GM18517 (cell line): ENCODE measurements at regions not wholly inside any gene's neighbourhood (a gene's known extent, or its start where the extent isn't known, plus 50 kb on each side); places are given as distances from the start of the nearest gene placed in this dataset.

Source experiments
- ATAC-seq: cut with Tn5 transposase; IDR thresholded peaks from one replicate; pipeline ENCODE4 v1.9.1; 2021; ENCODE audit warnings: mild to moderate bottlenecking, moderate library complexity; ENCODE audit not compliant: unreplicated experiment

- no peak for ATAC-seq
These were observed 336.4 kb upstream of the SLIT2 start for GRCh38 chr4:19915276-19915675.

GRCh38 chr4:19913650-19914049, 338.1 kb upstream of the SLIT2 start:
- no peak for ATAC-seq

- ATAC-seq: no peak
These were observed 340.7 kb upstream of the SLIT2 start for GRCh38 chr4:19910861-19911525.

- ATAC-seq: no peak
These were observed 346.7 kb upstream of the SLIT2 start for GRCh38 chr4:19905024-19905423.

DNA sequence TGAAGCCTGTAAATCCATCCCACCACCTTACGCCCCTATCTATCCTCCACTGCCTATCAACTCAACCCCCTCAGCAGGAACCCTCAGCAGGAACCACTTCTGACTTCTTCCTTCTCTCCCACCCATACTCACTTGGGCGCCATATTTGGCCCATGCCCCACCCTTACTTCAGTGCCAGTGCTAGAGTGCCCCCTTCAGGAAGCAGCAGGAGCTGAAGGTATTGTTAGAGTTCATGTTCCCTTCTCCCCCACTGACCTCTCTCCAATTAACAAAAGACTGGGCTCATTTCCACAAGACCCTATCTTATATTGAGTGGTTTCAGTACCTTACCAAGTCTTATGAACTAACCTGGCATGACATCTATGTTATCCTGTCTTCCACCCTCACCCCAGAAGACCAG, 363.1 kb upstream of the SLIT2 start:
- ATAC-seq: no peak

DNA sequence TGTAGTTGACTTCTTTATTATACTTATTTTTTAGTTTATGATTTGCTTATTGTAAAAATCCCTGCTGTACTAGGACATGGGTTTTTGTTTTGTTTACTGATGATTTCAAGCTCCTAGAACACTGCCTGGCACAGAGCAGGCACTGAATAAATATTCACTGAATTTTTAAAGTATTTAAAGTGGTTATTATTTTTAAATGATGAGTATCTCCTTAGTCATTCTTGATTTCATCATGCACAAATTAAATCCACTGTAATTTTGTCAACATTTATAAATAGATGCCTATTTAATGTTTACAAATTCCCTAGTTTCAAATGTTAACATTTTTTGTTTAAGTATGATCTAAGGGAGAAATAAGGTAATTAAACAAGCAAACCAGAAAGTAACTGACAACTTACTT, 367.9 kb upstream of the SLIT2 start:
- ATAC-seq: no peak

GRCh38 chr4:19880206-19880605, 371.5 kb upstream of the SLIT2 start:
- no peak for ATAC-seq

- ATAC-seq: no peak
These were observed 372.4 kb upstream of the SLIT2 start for GRCh38 chr4:19879330-19879729.

- no peak for ATAC-seq
These were observed 393.7 kb upstream of the SLIT2 start for GRCh38 chr4:19857991-19858390.

- ATAC-seq: no peak
These were observed 394.3 kb upstream of the SLIT2 start for GRCh38 chr4:19857380-19857779.

DNA sequence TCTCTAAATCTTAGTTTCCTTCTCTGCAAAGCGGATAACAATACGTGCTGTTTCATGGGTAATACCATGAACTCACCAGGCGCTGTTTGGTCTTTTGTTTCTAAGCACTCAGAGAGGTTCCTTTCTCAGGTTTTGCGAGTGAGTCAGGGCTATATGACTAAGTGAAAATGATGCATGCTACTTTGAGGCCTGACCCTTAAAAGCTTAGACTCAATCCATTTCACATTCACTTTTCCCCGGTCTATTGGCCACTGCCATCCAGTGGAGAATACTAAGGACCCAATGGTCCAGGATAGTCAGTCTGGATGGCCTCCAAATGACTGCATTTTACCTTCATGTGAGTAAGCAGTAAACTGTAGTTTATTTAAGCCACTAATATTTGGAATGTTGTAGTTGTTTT, 400.8 kb upstream of the SLIT2 start:
- ATAC-seq: no peak

- no peak for ATAC-seq
These were observed 407.3 kb upstream of the SLIT2 start for GRCh38 chr4:19844446-19844845.

DNA sequence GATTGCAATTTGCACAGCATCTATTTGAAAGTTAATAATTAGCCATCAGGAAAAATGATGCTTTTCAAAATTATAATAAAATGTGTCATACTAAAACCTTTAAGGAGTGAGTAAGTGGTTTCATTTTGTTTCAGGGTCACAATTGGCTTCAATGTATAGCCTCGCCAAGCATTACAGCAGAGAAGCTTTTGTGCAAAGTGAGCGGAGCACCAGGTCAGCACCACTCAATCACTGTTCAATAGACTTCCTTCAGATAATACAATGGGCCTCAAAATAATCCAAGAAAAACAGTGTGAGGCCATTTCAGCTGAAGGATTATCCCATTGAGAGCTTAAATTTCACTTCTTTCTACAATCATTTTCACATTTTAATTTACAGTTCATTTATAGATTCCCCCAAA, 409.2 kb upstream of the SLIT2 start:
- ATAC-seq: no peak

DNA sequence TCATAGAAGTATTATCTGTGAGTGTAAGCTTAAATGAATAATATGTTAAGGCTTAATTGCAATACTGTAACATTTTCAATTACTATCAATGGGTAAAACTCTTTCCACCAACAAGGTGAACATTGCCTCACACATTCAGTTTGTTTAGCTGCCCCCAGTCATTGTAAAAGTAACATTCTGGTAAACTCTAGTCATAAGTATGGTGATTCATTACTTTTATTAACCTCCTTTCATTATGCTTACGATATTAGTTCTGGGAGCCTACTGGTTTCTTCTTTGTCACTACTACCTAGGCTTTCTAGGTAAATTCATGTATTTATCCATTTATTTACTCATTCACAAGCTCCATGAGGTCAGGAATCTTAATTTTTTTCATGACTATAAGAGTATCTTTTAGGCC, 412.8 kb upstream of the SLIT2 start:
- ATAC-seq: no peak

GRCh38 chr4:19835429-19835828, 416.3 kb upstream of the SLIT2 start:
- ATAC-seq: no peak

DNA sequence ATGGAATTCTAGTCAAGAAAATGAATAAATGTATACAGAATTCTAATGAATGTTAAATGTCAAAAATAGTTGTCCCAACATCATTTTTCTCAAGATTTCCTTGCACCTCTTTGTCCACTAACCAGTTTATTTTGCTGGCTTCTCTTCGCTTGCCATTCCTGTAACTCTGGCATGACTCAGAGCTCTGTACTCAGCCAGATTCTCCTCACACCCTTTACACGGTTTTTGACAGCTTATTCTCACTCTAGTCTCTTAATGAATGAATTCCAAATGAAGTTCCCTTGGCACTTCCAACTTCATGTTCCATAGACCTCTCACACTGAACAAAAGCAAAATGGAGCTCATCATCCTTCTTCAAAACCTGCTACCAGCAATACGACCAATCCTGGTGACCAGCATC, 419.3 kb upstream of the SLIT2 start:
- no peak for ATAC-seq

GRCh38 chr4:19831644-19832285, 419.9 kb upstream of the SLIT2 start:
- no peak for ATAC-seq

GRCh38 chr4:19829101-19829500, 422.6 kb upstream of the SLIT2 start:
- ATAC-seq: no peak

DNA sequence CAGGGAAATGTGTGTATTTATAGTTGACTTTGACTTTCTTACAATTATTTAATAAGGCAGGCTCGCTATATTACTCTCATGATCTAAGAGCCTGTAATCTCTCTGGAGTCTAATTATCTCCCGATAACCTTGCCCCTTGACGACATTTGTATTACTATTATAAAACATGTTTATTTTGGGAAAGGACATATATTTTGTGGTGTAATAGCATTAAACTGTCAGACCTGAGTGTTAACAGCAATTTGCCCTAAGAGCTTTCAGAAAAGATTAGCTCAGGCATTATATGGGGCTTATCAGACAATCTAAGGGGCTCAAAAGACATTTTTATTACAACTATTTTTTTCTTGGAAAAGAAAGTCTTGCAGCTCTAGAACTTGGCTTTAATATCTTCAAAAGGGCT, 427.9 kb upstream of the SLIT2 start:
- no peak for ATAC-seq

DNA sequence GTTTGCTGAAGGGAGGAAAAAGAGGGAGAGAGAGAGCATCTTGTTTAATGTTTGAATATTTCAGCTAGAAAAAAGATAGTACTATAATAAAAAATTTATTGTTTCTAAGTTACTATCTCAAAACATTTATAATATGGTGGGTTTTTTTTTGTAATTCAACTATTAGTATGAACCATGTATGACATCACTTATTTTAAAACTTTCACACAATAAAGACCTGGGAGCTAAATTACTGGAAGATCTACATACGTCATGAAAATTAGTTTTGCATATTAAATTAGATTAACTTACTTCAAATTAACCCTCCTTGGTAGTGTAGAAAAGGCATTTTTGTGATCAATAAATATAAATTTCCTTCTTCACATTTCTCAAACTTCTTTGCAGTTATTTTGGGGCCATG, 432.0 kb upstream of the SLIT2 start:
- ATAC-seq: no peak

DNA sequence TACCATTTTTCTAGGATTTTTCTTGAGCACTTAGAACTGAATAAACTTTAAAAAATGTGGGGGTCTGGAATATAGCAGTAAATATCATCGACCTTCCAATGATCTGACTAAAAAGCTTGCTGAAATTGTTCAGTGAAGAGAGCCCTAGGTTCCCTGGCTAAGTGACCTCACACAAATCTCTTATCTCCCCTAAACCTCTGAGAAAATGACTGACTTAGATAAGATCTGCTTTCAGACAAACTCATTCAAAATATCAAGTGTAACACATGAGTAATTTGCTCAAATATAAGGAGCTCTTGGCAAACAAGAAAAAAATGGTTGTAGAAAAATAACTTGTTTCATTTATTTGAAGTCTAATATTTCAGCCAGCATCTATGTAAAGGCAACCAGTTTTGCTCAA, 441.7 kb upstream of the SLIT2 start:
- no peak for ATAC-seq

DNA sequence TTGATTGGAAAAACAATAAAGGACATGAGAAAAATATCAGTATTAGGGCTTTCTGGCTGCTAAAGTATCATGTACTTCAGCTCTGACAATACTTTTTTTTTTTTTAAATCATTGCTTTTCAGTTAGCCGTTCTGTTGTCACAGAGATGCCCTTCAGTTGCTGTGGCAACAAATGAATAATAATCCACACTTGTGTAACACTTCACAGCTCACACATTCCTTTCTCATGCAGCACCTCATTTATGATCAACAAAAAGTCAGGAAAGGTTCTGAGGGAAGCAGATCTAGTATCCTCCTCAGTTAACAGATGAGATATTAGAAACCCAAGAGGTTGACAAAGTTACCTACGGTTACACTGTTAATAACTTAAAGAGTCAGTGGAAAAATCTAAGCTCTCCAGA, 444.2 kb upstream of the SLIT2 start:
- no peak for ATAC-seq

- no peak for ATAC-seq
These were observed 444.8 kb upstream of the SLIT2 start for GRCh38 chr4:19806865-19807264.
